ENCODE measurements at regions not wholly inside any gene's neighbourhood (a gene's known extent, or its start where the extent isn't known, plus 50 kb on each side); places are given as distances from the start of the nearest gene placed in this dataset.

DNA sequence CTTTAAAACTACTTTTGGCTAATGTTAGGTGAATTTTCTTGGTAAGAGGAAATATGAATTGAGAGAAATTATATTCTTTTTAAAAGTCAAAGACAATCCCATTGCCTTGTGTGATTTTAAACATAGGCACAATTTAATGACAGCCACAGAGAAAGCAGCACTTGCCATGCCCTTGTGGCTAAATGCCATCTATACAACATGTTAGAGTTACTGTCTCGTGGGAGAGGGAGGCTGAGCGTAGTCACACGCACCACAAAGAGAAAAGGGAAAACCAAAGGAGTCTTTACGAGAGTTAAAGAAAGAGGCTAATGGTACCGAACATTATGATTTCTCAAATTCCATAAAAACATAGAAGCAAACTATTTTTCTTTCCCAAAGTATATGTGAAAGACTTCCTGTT is 537.9 kb downstream of the PTPRC start:
- DNase-seq (ENCODE audit: low read depth in 1 of 2, low spot score in 1 of 2) = no peak
- H3K27me3 ChIP-seq (ENCODE audit: insufficient read depth, poor library complexity, severe bottlenecking) = no peaks in the 10 kb centered on the region
- no peak for TF ChIP-seq SPI1 (IDR thresholded peaks at IDR 0.05; ENCODE audit: borderline replicate concordance, low read depth)
- no peak for TF ChIP-seq GABPA (IDR thresholded peaks at IDR 0.05; ENCODE audit: low read depth)
- no peak for TF ChIP-seq CTCF (IDR thresholded peaks at IDR 0.05; ENCODE audit: insufficient read depth, low read length)
- no peak for TF ChIP-seq POLR2AphosphoS5 (IDR thresholded peaks at IDR 0.05; ENCODE audit: low read depth)
- TF ChIP-seq, protein P1, sequence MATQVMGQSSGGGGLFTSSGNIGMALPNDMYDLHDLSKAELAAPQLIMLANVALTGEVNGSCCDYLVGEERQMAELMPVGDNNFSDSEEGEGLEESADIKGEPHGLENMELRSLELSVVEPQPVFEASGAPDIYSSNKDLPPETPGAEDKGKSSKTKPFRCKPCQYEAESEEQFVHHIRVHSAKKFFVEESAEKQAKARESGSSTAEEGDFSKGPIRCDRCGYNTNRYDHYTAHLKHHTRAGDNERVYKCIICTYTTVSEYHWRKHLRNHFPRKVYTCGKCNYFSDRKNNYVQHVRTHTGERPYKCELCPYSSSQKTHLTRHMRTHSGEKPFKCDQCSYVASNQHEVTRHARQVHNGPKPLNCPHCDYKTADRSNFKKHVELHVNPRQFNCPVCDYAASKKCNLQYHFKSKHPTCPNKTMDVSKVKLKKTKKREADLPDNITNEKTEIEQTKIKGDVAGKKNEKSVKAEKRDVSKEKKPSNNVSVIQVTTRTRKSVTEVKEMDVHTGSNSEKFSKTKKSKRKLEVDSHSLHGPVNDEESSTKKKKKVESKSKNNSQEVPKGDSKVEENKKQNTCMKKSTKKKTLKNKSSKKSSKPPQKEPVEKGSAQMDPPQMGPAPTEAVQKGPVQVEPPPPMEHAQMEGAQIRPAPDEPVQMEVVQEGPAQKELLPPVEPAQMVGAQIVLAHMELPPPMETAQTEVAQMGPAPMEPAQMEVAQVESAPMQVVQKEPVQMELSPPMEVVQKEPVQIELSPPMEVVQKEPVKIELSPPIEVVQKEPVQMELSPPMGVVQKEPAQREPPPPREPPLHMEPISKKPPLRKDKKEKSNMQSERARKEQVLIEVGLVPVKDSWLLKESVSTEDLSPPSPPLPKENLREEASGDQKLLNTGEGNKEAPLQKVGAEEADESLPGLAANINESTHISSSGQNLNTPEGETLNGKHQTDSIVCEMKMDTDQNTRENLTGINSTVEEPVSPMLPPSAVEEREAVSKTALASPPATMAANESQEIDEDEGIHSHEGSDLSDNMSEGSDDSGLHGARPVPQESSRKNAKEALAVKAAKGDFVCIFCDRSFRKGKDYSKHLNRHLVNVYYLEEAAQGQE (IDR thresholded peaks at IDR 0.05; ENCODE audit: insufficient replicate concordance, low read depth) = no peak
- H3K27ac ChIP-seq (replicated peaks) = no peak overlapping the region
- no peak overlapping the region for H3K4me3 ChIP-seq (replicated peaks; ENCODE audit: insufficient read depth, low read length)

DNA sequence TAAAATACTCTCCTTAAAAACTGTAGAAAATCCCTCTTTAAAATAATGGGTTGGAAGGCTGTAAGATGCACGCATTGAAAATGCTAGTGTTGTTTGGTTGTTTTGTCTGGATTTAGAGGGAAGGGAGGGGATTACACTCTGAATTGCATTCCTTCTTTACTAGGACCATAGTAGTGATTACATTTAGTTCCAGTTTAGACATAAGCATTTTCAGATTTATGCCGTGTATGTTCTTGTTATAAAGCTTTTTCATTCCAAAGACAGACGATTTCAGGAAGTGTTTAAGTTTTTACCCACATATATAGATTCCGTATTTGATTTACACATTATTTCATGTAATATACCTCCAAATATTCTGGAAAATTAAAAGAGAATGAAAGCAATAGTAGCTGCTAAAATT is 538.4 kb downstream of the PTPRC start:
- no peak for TF ChIP-seq POLR2AphosphoS5 (IDR thresholded peaks at IDR 0.05; ENCODE audit: low read depth)
- TF ChIP-seq, protein P1 (IDR thresholded peaks at IDR 0.05; ENCODE audit: insufficient replicate concordance, low read depth) = no peak
- TF ChIP-seq CTCF (IDR thresholded peaks at IDR 0.05; ENCODE audit: insufficient read depth, low read length) = no peak
- no peak for TF ChIP-seq SPI1 (IDR thresholded peaks at IDR 0.05; ENCODE audit: borderline replicate concordance, low read depth)
- no peak for TF ChIP-seq GABPA (IDR thresholded peaks at IDR 0.05; ENCODE audit: low read depth)
- DNase-seq (ENCODE audit: low read depth in 1 of 2, low spot score in 1 of 2) = no peak
- H3K27me3 ChIP-seq (ENCODE audit: insufficient read depth, poor library complexity, severe bottlenecking) = no peaks in the 10 kb centered on the region
- H3K27ac ChIP-seq (replicated peaks) = no peak overlapping the region
- no peak overlapping the region for H3K4me3 ChIP-seq (replicated peaks; ENCODE audit: insufficient read depth, low read length)

- TF ChIP-seq GABPA (IDR thresholded peaks at IDR 0.05; ENCODE audit: low read depth) = no peak
- DNase-seq (ENCODE audit: low read depth in 1 of 2, low spot score in 1 of 2) = no peak
- H3K4me3 ChIP-seq (replicated peaks; ENCODE audit: insufficient read depth, low read length) = no peak overlapping the region
- H3K27ac ChIP-seq (replicated peaks) = no peak overlapping the region
- no peaks in the 10 kb centered on the region for H3K27me3 ChIP-seq (ENCODE audit: insufficient read depth, poor library complexity, severe bottlenecking)
Measured at GRCh38 chr1:199178646-199179045, 539.8 kb downstream of the PTPRC start.

DNA sequence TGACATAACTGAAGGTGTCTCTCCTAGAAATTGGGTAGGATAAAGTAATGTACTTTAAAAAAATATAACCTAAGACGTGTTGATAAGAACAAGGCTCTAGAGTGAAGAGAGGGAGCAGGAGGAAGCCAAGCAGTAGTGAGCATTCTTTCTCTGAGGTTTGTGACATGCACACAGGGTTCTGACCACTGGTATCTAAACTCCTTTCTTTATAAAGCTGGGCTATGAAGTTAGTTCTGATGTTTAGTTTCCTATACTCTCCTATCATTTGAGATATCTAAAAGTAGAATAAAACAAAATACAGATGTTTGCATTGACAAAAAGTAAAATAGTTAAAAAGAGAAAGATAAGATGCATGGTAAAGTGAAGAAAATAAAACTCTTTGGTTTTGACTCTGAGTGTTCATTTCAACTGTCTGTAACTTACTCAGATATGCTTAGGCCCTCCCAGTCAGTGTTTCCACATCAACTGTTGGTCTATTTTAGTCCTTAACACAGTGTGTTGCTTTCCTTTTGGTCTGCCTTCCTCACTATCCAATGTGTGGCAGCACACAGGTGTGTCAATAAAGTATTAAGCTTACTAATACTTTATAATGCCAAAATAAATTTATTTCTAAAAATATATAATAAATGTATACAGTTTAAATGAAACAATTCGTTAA is 543.5 kb downstream of the PTPRC start:
- Histone ChIP-seq H3K27ac (replicated peaks) (peak overlapping the region; percentile 40), H3K4me3 (replicated peaks; ENCODE audit: insufficient read depth, low read length) (no peak overlapping the region), H3K27me3 (ENCODE audit: insufficient read depth, poor library complexity, severe bottlenecking) (no peaks in the 10 kb centered on the region)
- peak; percentile 23 to 28 for DNase-seq (ENCODE audit: low read depth in 1 of 2, low spot score in 1 of 2)
- TF ChIP-seq CTCF (IDR thresholded peaks at IDR 0.05; ENCODE audit: insufficient read depth, low read length) = no peak
- TF ChIP-seq, protein P1 (IDR thresholded peaks at IDR 0.05; ENCODE audit: insufficient replicate concordance, low read depth) = no peak
- no peak for TF ChIP-seq POLR2AphosphoS5 (IDR thresholded peaks at IDR 0.05; ENCODE audit: low read depth)
- TF ChIP-seq SPI1 (IDR thresholded peaks at IDR 0.05; ENCODE audit: borderline replicate concordance, low read depth) = no peak
- no peak for TF ChIP-seq GABPA (IDR thresholded peaks at IDR 0.05; ENCODE audit: low read depth)

Data from HL-60 (cell line).